ENCODE measurements at regions not wholly inside any gene's neighbourhood (a gene's known extent, or its start where the extent isn't known, plus 50 kb on each side); places are given as distances from the start of the nearest gene placed in this dataset.

GRCh38 chr6:3585320-3585935, 128.6 kb upstream of the SLC22A23 start:
- no peak for TF ChIP-seq CTCF (conservative IDR thresholded peaks at IDR 0.05; ENCODE audit: low read depth in 2 of 2)
- TF ChIP-seq JUNB (IDR thresholded peaks at IDR 0.05; ENCODE audit: unreplicated experiment): no peak
- no peak for TF ChIP-seq POLR2AphosphoS5 (IDR thresholded peaks at IDR 0.05; ENCODE audit: low read depth)
